Activated T-cell treated with anti-CD3 and anti-CD28 coated beads, Interleukin-2, amount 50 U/mL, for 24 hours (primary cell): ENCODE measurements at regions not wholly inside any gene's neighbourhood (a gene's known extent, or its start where the extent isn't known, plus 50 kb on each side); places are given as distances from the start of the nearest gene placed in this dataset.
"Not testable (repeated sequence)": the region's sequence is repeated elsewhere in the genome, so short reads cannot be mapped to it uniquely, and the experiment has no call there.

Experiments used
- DNase-seq: peaks from one replicate; pipeline ENCODE4 v3.0.0-alpha.2; 2020
- H3K27ac Mint-ChIP-seq: 2 replicates; pipeline ENCODE4 v1.8.0; 2020; ENCODE audit warnings: mild to moderate bottlenecking, mixed read lengths
- H3K27me3 Mint-ChIP-seq: 2 replicates; pipeline ENCODE4 v1.8.0; 2020; ENCODE audit warnings: mixed read lengths
- H3K36me3 Mint-ChIP-seq: 2 replicates; pipeline ENCODE4 v1.8.0; 2020; ENCODE audit warnings: low read depth, mixed read lengths
- H3K4me1 Mint-ChIP-seq: 2 replicates; pipeline ENCODE4 v1.8.0; 2020; ENCODE audit warnings: low read depth, mixed read lengths
- H3K4me3 Mint-ChIP-seq: 2 replicates; pipeline ENCODE4 v1.8.0; 2020; ENCODE audit warnings: mild to moderate bottlenecking, moderate library complexity, mixed read lengths
- H3K9me3 Mint-ChIP-seq: 2 replicates; pipeline ENCODE4 v1.8.0; 2020; ENCODE audit warnings: mixed read lengths

GRCh38 chr2:16737812-16738211 lies 72.2 kb upstream of the CYRIA start:
- Mint-ChIP-seq H3K9me3 (no peaks in the 10 kb centered on the region), H3K4me3 (no peak overlapping the region), H3K27me3 (peaks cover 9% of the 10 kb centered on the region), H3K27ac (no peak overlapping the region), H3K4me1 (no peaks in the 10 kb centered on the region), H3K36me3 (no peaks in the 10 kb centered on the region)
- no peak for DNase-seq

- H3K36me3 Mint-ChIP-seq = no peaks in the 10 kb centered on the region
- no peaks in the 10 kb centered on the region for H3K4me1 Mint-ChIP-seq
- no peak overlapping the region for H3K27ac Mint-ChIP-seq
- peaks cover 9% of the 10 kb centered on the region for H3K27me3 Mint-ChIP-seq
- no peaks in the 10 kb centered on the region for H3K9me3 Mint-ChIP-seq
- no peak overlapping the region for H3K4me3 Mint-ChIP-seq
- DNase-seq = no peak
Measured at GRCh38 chr2:16736633-16737032, 71.0 kb upstream of the CYRIA start.

GRCh38 chr2:16729335-16729734 lies 63.7 kb upstream of the CYRIA start:
- Mint-ChIP-seq H3K27ac (peak overlapping the region; percentile 78), H3K4me3 (no peak overlapping the region), H3K36me3 (no peaks in the 10 kb centered on the region)

GRCh38 chr2:16728351-16729136 lies 62.9 kb upstream of the CYRIA start:
- Mint-ChIP-seq H3K4me1 (peaks cover 41% of the 10 kb centered on the region), H3K27ac (peak overlapping the region; percentile 78), H3K27me3 (peaks cover 9% of the 10 kb centered on the region), H3K36me3 (no peaks in the 10 kb centered on the region), H3K4me3 (no peak overlapping the region), H3K9me3 (peaks cover 6% of the 10 kb centered on the region)
- no peak for DNase-seq

More at GRCh38 chr2:16729335-16729734, 63.7 kb upstream of the CYRIA start:
- Mint-ChIP-seq H3K4me1 (peaks cover 41% of the 10 kb centered on the region), H3K27me3 (peaks cover 8% of the 10 kb centered on the region), H3K9me3 (peaks cover 6% of the 10 kb centered on the region)
- DNase-seq = no peak

GRCh38 chr2:16727849-16728248 lies 62.2 kb upstream of the CYRIA start:
- Mint-ChIP-seq H3K4me1 (peaks cover 41% of the 10 kb centered on the region), H3K27me3 (peaks cover 13% of the 10 kb centered on the region)
- not testable (repeated sequence) for H3K36me3 Mint-ChIP-seq, H3K27ac Mint-ChIP-seq, H3K9me3 Mint-ChIP-seq, H3K4me3 Mint-ChIP-seq, DNase-seq

GRCh38 chr2:16727256-16727655 lies 61.6 kb upstream of the CYRIA start:
- peaks cover 41% of the 10 kb centered on the region for H3K4me1 Mint-ChIP-seq
- no peak overlapping the region for H3K4me3 Mint-ChIP-seq
- peaks cover 13% of the 10 kb centered on the region for H3K27me3 Mint-ChIP-seq
- peaks cover 6% of the 10 kb centered on the region for H3K9me3 Mint-ChIP-seq
- no peak for DNase-seq
- no peak overlapping the region for H3K27ac Mint-ChIP-seq
- H3K36me3 Mint-ChIP-seq = no peaks in the 10 kb centered on the region

GRCh38 chr2:16726577-16726976 lies 60.9 kb upstream of the CYRIA start:
- H3K36me3 Mint-ChIP-seq = no peaks in the 10 kb centered on the region

GRCh38 chr2:16726147-16726546 lies 60.5 kb upstream of the CYRIA start:
- H3K36me3 Mint-ChIP-seq = no peaks in the 10 kb centered on the region
- no peak for DNase-seq
- peaks cover 16% of the 10 kb centered on the region for H3K27me3 Mint-ChIP-seq
- H3K4me1 Mint-ChIP-seq = peaks cover 41% of the 10 kb centered on the region
- H3K9me3 Mint-ChIP-seq = peaks cover 8% of the 10 kb centered on the region
- H3K4me3 Mint-ChIP-seq = no peak overlapping the region
- peak overlapping the region; percentile 84 for H3K27ac Mint-ChIP-seq

More at GRCh38 chr2:16726577-16726976, 60.9 kb upstream of the CYRIA start:
- Mint-ChIP-seq H3K27me3 (peaks cover 16% of the 10 kb centered on the region), H3K4me3 (no peak overlapping the region), H3K27ac (peak overlapping the region; percentile 84), H3K9me3 (peaks cover 8% of the 10 kb centered on the region), H3K4me1 (peaks cover 41% of the 10 kb centered on the region)
- no peak for DNase-seq

- Mint-ChIP-seq H3K27me3 (peaks cover 19% of the 10 kb centered on the region), H3K4me1 (peaks cover 41% of the 10 kb centered on the region), H3K9me3 (peaks cover 8% of the 10 kb centered on the region), H3K36me3 (no peaks in the 10 kb centered on the region), H3K27ac (peak overlapping the region; percentile 74), H3K4me3 (no peak overlapping the region)
- no peak for DNase-seq
Measured at GRCh38 chr2:16725549-16725948, 59.9 kb upstream of the CYRIA start.

- no peak overlapping the region for H3K27ac Mint-ChIP-seq
- no peak for DNase-seq
- no peaks in the 10 kb centered on the region for H3K36me3 Mint-ChIP-seq
- H3K4me1 Mint-ChIP-seq = peaks cover 21% of the 10 kb centered on the region
- peaks cover 8% of the 10 kb centered on the region for H3K9me3 Mint-ChIP-seq
- H3K27me3 Mint-ChIP-seq = peaks cover 23% of the 10 kb centered on the region
- H3K4me3 Mint-ChIP-seq = no peak overlapping the region
Measured at GRCh38 chr2:16722677-16723076, 57.0 kb upstream of the CYRIA start.

GRCh38 chr2:16722126-16722525 lies 56.5 kb upstream of the CYRIA start:
- Mint-ChIP-seq H3K4me3 (no peak overlapping the region), H3K27me3 (peaks cover 23% of the 10 kb centered on the region), H3K4me1 (peaks cover 21% of the 10 kb centered on the region), H3K9me3 (peaks cover 6% of the 10 kb centered on the region), H3K27ac (no peak overlapping the region), H3K36me3 (no peaks in the 10 kb centered on the region)
- no peak for DNase-seq

GRCh38 chr2:16721529-16721928 lies 55.9 kb upstream of the CYRIA start:
- H3K4me3 Mint-ChIP-seq, DNase-seq, H3K9me3 Mint-ChIP-seq, H3K27ac Mint-ChIP-seq, H3K36me3 Mint-ChIP-seq: not testable (repeated sequence)
- Mint-ChIP-seq H3K27me3 (peaks cover 23% of the 10 kb centered on the region), H3K4me1 (peaks cover 15% of the 10 kb centered on the region)

GRCh38 chr2:16720737-16721136 lies 55.1 kb upstream of the CYRIA start:
- H3K9me3 Mint-ChIP-seq, H3K4me3 Mint-ChIP-seq, H3K4me1 Mint-ChIP-seq, H3K36me3 Mint-ChIP-seq, H3K27ac Mint-ChIP-seq, DNase-seq: not testable (repeated sequence)
- peaks cover 25% of the 10 kb centered on the region for H3K27me3 Mint-ChIP-seq

GRCh38 chr2:16719485-16719808 lies 53.8 kb upstream of the CYRIA start:
- no peak for DNase-seq
- Mint-ChIP-seq H3K36me3 (no peaks in the 10 kb centered on the region), H3K27ac (no peak overlapping the region), H3K4me1 (no peaks in the 10 kb centered on the region), H3K9me3 (peaks cover 2% of the 10 kb centered on the region), H3K4me3 (no peak overlapping the region), H3K27me3 (peaks cover 23% of the 10 kb centered on the region)

- H3K36me3 Mint-ChIP-seq = no peaks in the 10 kb centered on the region
- DNase-seq = no peak
- H3K27me3 Mint-ChIP-seq = peaks cover 20% of the 10 kb centered on the region
- no peak overlapping the region for H3K4me3 Mint-ChIP-seq
- H3K9me3 Mint-ChIP-seq = peaks cover 2% of the 10 kb centered on the region
- H3K4me1 Mint-ChIP-seq = no peaks in the 10 kb centered on the region
- no peak overlapping the region for H3K27ac Mint-ChIP-seq
Measured at GRCh38 chr2:16718576-16719484, 53.2 kb upstream of the CYRIA start.
